ENCODE measurements at regions not wholly inside any gene's neighbourhood (a gene's known extent, or its start where the extent isn't known, plus 50 kb on each side); places are given as distances from the start of the nearest gene placed in this dataset.

DNA sequence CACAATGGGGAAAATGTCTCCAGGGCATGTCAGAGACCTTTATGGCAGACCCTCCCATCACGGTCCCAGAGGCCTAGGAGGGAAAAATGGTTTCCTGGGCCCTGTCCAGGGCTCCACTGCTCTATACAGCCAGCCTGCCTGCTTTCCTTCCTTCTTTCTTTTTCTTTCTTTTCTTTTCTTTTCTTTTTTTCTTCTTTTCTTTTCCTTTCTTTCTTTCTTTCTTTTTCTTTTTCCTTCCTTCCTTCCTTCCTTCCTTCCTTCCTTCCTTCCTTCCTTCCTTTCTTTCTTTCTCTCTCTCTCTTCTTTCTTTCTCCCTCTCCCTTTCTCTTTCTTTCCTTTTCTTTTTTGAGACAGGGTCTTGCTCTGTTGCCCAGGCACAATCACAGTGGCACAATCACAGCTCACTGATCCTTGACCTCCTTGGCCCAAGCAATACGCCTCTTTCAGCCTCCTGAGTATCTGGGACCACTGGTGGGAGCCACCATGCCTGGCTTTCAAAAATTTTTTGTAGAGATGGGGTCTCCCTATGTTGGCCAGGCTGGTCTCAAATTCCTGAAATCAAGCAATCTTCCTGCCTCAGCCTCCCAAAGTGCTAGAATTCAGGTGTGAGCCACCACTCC lies 106.9 kb downstream of the BACH1 start:
- Histone ChIP-seq H3K4me3 (ENCODE audit: low read length in 3 of 3) (no peak overlapping the region), H3K9me3 (ENCODE audit: control insufficient read depth in 2 of 3, insufficient read depth in 1 of 3, low read length in 3 of 3) (no peaks in the 10 kb centered on the region), H3K36me3 (ENCODE audit: control insufficient read depth in 2 of 3, insufficient read depth in 3 of 3, low read length in 3 of 3) (no peaks in the 10 kb centered on the region), H3K27ac (ENCODE audit: low read depth in 2 of 2, low read length in 2 of 2) (no peak overlapping the region), H3K4me1 (ENCODE audit: control insufficient read depth in 2 of 3, insufficient read depth in 2 of 3, low read depth in 1 of 3, low read length in 3 of 3) (no peaks in the 10 kb centered on the region), H3K27me3 (ENCODE audit: control insufficient read depth, insufficient read depth, low read length) (no peaks in the 10 kb centered on the region), H3K9ac (ENCODE audit: low read length in 3 of 3) (no peak overlapping the region)
- FAIRE-seq (no peak), DNase-seq (no peak)
- intact Hi-C loops (cut with DNase I), result no loop called here
- TF ChIP-seq CTCF (IDR thresholded peaks at IDR 0.05; ENCODE audit: borderline replicate concordance, extremely low read depth, insufficient read depth), result no peak

DNA sequence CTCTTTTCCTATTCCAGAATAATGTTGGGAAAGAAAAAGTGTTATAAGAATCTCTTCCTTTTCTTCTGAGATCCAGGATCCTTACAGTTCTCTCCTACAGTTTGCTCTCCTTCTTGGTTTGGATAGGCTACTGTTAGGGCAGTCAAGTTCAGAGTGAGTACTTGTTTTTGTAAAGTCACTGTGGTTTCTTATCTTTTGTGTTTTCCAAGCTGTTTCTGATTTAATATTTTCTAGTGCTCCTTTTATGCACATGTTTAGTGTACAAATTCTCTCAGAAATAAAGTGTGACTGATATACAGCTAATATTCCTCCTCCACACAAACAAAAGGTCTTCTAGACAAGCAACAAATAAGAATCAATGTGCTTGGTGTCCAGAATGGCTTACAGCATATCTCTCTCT lies 107.7 kb downstream of the BACH1 start:
- FAIRE-seq (no peak), DNase-seq (no peak)
- no peak for TF ChIP-seq CTCF (IDR thresholded peaks at IDR 0.05; ENCODE audit: borderline replicate concordance, extremely low read depth, insufficient read depth)
- Histone ChIP-seq H3K27me3 (ENCODE audit: control insufficient read depth, insufficient read depth, low read length) (no peaks in the 10 kb centered on the region), H3K9me3 (ENCODE audit: control insufficient read depth in 2 of 3, insufficient read depth in 1 of 3, low read length in 3 of 3) (no peaks in the 10 kb centered on the region), H3K4me1 (ENCODE audit: control insufficient read depth in 2 of 3, insufficient read depth in 2 of 3, low read depth in 1 of 3, low read length in 3 of 3) (no peaks in the 10 kb centered on the region), H3K9ac (ENCODE audit: low read length in 3 of 3) (no peak overlapping the region), H3K27ac (ENCODE audit: low read depth in 2 of 2, low read length in 2 of 2) (no peak overlapping the region), H3K36me3 (ENCODE audit: control insufficient read depth in 2 of 3, insufficient read depth in 3 of 3, low read length in 3 of 3) (no peaks in the 10 kb centered on the region), H3K4me3 (ENCODE audit: low read length in 3 of 3) (no peak overlapping the region)
- intact Hi-C loops (cut with DNase I), result no loop called here

DNA sequence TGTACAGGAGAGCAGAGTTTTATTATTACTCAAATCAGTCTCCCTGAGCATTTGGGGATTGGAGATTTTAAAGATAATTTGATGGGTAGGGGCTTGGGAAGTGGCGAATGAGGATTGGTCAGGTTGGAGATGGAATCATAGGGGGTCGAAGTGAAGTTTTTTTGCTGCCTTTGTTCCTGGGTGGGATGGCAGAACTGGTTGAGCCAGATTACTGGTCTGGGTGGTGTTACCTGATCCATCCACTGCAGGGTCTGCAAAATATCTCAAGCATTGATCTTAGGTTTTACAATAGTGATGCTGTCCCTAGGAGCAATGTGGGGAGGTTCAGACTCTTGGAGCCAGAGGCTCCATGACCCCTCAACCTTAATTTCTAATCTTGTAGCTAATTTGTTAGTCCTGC lies 108.8 kb downstream of the BACH1 start:
- no peak for TF ChIP-seq CTCF (IDR thresholded peaks at IDR 0.05; ENCODE audit: borderline replicate concordance, extremely low read depth, insufficient read depth)
- Histone ChIP-seq H3K4me3 (ENCODE audit: low read length in 3 of 3) (no peak overlapping the region), H3K27ac (ENCODE audit: low read depth in 2 of 2, low read length in 2 of 2) (no peak overlapping the region), H3K9ac (ENCODE audit: low read length in 3 of 3) (no peak overlapping the region), H3K36me3 (ENCODE audit: control insufficient read depth in 2 of 3, insufficient read depth in 3 of 3, low read length in 3 of 3) (no peaks in the 10 kb centered on the region), H3K27me3 (ENCODE audit: control insufficient read depth, insufficient read depth, low read length) (no peaks in the 10 kb centered on the region), H3K4me1 (ENCODE audit: control insufficient read depth in 2 of 3, insufficient read depth in 2 of 3, low read depth in 1 of 3, low read length in 3 of 3) (no peaks in the 10 kb centered on the region), H3K9me3 (ENCODE audit: control insufficient read depth in 2 of 3, insufficient read depth in 1 of 3, low read length in 3 of 3) (no peaks in the 10 kb centered on the region)
- FAIRE-seq (no peak), DNase-seq (no peak)
- intact Hi-C loops (cut with DNase I), result no loop called here

GRCh38 chr21:29413683-29414082 lies 115.0 kb downstream of the BACH1 start:
- FAIRE-seq (no peak), DNase-seq (no peak)
- intact Hi-C loops (cut with DNase I), result no loop called here
- H3K36me3 ChIP-seq (ENCODE audit: control insufficient read depth in 2 of 3, insufficient read depth in 3 of 3, low read length in 3 of 3), result no peaks in the 10 kb centered on the region
- H3K9me3 ChIP-seq (ENCODE audit: control insufficient read depth in 2 of 3, insufficient read depth in 1 of 3, low read length in 3 of 3), result no peaks in the 10 kb centered on the region
- no peak for TF ChIP-seq CTCF (IDR thresholded peaks at IDR 0.05; ENCODE audit: borderline replicate concordance, extremely low read depth, insufficient read depth)
- H3K27me3 ChIP-seq (ENCODE audit: control insufficient read depth, insufficient read depth, low read length), result no peaks in the 10 kb centered on the region
- H3K9ac ChIP-seq (ENCODE audit: low read length in 3 of 3), result no peak overlapping the region
- H3K27ac ChIP-seq (ENCODE audit: low read depth in 2 of 2, low read length in 2 of 2), result no peak overlapping the region
- H3K4me3 ChIP-seq (ENCODE audit: low read length in 3 of 3), result no peak overlapping the region
- H3K4me1 ChIP-seq (ENCODE audit: control insufficient read depth in 2 of 3, insufficient read depth in 2 of 3, low read depth in 1 of 3, low read length in 3 of 3), result no peaks in the 10 kb centered on the region
